HG03097 (cell line): ENCODE measurements at regions not wholly inside any gene's neighbourhood (a gene's known extent, or its start where the extent isn't known, plus 50 kb on each side); places are given as distances from the start of the nearest gene placed in this dataset.
"Not testable (repeated sequence)": the region's sequence is repeated elsewhere in the genome, so short reads cannot be mapped to it uniquely, and the experiment has no call there.

Experiments
- ATAC-seq: cut with Tn5 transposase; IDR thresholded peaks from one replicate; pipeline ENCODE4 v1.9.1; 2021; ENCODE audit not compliant: unreplicated experiment, low FRiP score

GRCh38 chr16:73427164-73427563 is 379.2 kb upstream of the ZFHX3 start:
- no peak for ATAC-seq

GRCh38 chr16:73426433-73427160 is 378.7 kb upstream of the ZFHX3 start:
- no peak for ATAC-seq

- no peak for ATAC-seq
Measured at GRCh38 chr16:73420676-73421075, 372.7 kb upstream of the ZFHX3 start.

- no peak for ATAC-seq
Measured at GRCh38 chr16:73420244-73420643, 372.3 kb upstream of the ZFHX3 start.

- no peak for ATAC-seq
Measured at GRCh38 chr16:73418691-73419090, 370.8 kb upstream of the ZFHX3 start.

- no peak for ATAC-seq
Measured at GRCh38 chr16:73418051-73418450, 370.1 kb upstream of the ZFHX3 start.

- no peak for ATAC-seq
Measured at GRCh38 chr16:73415286-73415685, 367.4 kb upstream of the ZFHX3 start.

GRCh38 chr16:73414638-73415037 is 366.7 kb upstream of the ZFHX3 start:
- no peak for ATAC-seq

GRCh38 chr16:73413830-73414190 is 365.9 kb upstream of the ZFHX3 start:
- ATAC-seq: no peak

- ATAC-seq: no peak
Measured at GRCh38 chr16:73413091-73413829, 365.3 kb upstream of the ZFHX3 start.

GRCh38 chr16:73412416-73412815 is 364.5 kb upstream of the ZFHX3 start:
- ATAC-seq: no peak

GRCh38 chr16:73408716-73409115 is 360.8 kb upstream of the ZFHX3 start:
- no peak for ATAC-seq

- no peak for ATAC-seq
Measured at GRCh38 chr16:73408311-73408710, 360.4 kb upstream of the ZFHX3 start.

GRCh38 chr16:73405851-73406250 is 357.9 kb upstream of the ZFHX3 start:
- no peak for ATAC-seq

- no peak for ATAC-seq
Measured at GRCh38 chr16:73404001-73404400, 356.1 kb upstream of the ZFHX3 start.

- no peak for ATAC-seq
Measured at GRCh38 chr16:73403291-73403690, 355.4 kb upstream of the ZFHX3 start.

GRCh38 chr16:73400951-73401350 is 353.0 kb upstream of the ZFHX3 start:
- ATAC-seq: no peak

GRCh38 chr16:73399997-73400396 is 352.1 kb upstream of the ZFHX3 start:
- no peak for ATAC-seq

GRCh38 chr16:73399486-73399885 is 351.6 kb upstream of the ZFHX3 start:
- no peak for ATAC-seq

GRCh38 chr16:73398604-73399003 is 350.7 kb upstream of the ZFHX3 start:
- not testable (repeated sequence) for ATAC-seq

- no peak for ATAC-seq
Measured at GRCh38 chr16:73396556-73396955, 348.6 kb upstream of the ZFHX3 start.

GRCh38 chr16:73390936-73391335 is 343.0 kb upstream of the ZFHX3 start:
- no peak for ATAC-seq
